Gastrocnemius medialis (tissue), 4 donors: ENCODE measurements at regions not wholly inside any gene's neighbourhood (a gene's known extent, or its start where the extent isn't known, plus 50 kb on each side); places are given as distances from the start of the nearest gene placed in this dataset.
A peak's percentile ranks its signal among the peaks of the same experiment; 100 is the strongest.

ENCODE experiments used
- CTCF ChIP-seq, 5 experiments: fragments of 450-650 bp in 3 of 5; fragments of 200-600 bp in 2 of 5; sonication (generic) in 2 of 5; IDR thresholded peaks in 4 of 5; conservative IDR thresholded peaks in 1 of 5; 1 replicate in 4 of 5; 2 replicates in 1 of 5; pipeline ENCODE4 v1.5.1; 2016 to 2019; ENCODE audit warnings: antibody characterized with exemption in 5 of 5, mild to moderate bottlenecking in 3 of 5, moderate library complexity in 3 of 5
- POLR2A ChIP-seq, 2 donors: fragments of 450-650 bp; IDR thresholded peaks; one replicate each; pipeline ENCODE4 v1.6.1; 2017; ENCODE audit warnings: antibody characterized with exemption in 2 of 2, mild to moderate bottlenecking in 2 of 2, moderate library complexity in 2 of 2

DNA sequence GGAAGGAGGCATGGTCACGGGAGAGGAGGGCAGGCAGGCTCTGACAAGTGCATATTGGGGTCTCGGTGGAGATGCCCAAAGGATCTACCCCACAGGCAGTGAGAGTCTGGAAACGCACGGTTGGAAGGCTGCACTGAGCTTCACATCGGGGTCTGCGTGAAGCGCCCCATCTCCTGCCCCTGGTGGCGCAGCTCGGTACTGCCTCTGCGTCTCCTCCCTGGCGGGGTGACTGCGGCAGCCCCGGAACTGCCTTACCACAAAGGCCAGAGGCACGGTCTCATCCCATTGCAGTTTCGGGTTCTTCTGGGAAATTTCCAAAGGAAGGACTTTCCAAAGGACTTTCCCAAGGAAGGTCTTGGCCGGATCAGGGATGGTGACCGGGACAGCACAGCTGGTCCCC, 69.2 kb upstream of the AJAP1 start:
- peak in 3 of 5 experiments; percentile 19 to 44 (median 25) for TF ChIP-seq CTCF (IDR thresholded peaks at IDR 0.05 in 4 of 5, conservative IDR thresholded peaks at IDR 0.05 in 1 of 5)
- no peak for TF ChIP-seq POLR2A (IDR thresholded peaks at IDR 0.05)
